Pancreas (tissue), 10 donors: ENCODE measurements at regions not wholly inside any gene's neighbourhood (a gene's known extent, or its start where the extent isn't known, plus 50 kb on each side); places are given as distances from the start of the nearest gene placed in this dataset.

Experiments used
- ATAC-seq, 4 donors: fragments of 200-7000 bp; cut with Tn5 transposase; one replicate each; pipeline versions ENCODE4 v1.8.0 to v1.9.1; 2020; ENCODE audit warnings: mild to moderate bottlenecking in 4 of 4, moderate library complexity in 4 of 4
- DNase-seq, 6 donors: peaks; one replicate each; pipeline ENCODE4 v3.0.0-alpha.2; 2020
- FAIRE-seq: peaks from 2 replicates; lab custom pipeline; 2012; peaks lifted over from hg19 to GRCh38; lab: Jason Lieb, UNC
- H3K27ac ChIP-seq, 4 donors: fragments of 200-600 bp; sonication (generic); 1 replicate in 3 of 4; 2 replicates in 1 of 4; pipeline versions ENCODE4 v1.5.0 to v1.8.0; 2020
- H3K27me3 ChIP-seq, 4 donors: fragments of 200-600 bp; one replicate each; pipeline ENCODE4 v1.8.0; 2021
- H3K36me3 ChIP-seq, 3 donors: fragments of 200-600 bp; sonication (generic) in 1 of 3; one replicate each; pipeline versions ENCODE4 v1.5.0 to v1.8.0; 2020 to 2021
- H3K4me1 ChIP-seq, 3 donors: fragments of 200-600 bp; one replicate each; pipeline ENCODE4 v1.8.0; 2021
- H3K4me3 ChIP-seq, 4 donors: fragments of 200-600 bp; sonication (generic) in 2 of 4; one replicate each; pipeline versions ENCODE4 v1.5.0 to v1.8.0; 2020 to 2021
- H3K9me3 ChIP-seq, 4 donors: fragments of 200-600 bp; one replicate each; pipeline ENCODE4 v1.8.0; 2021
- CTCF ChIP-seq, 4 donors: fragments of 200-600 bp; sonication (generic) in 3 of 4; IDR thresholded peaks; one replicate each; pipeline versions ENCODE4 v1.5.0 to v1.8.0; 2021; ENCODE audit warnings: antibody characterized with exemption in 4 of 4
- WGBS, 2 donors: extraction: QIAGEN DNeasy Blood & Tissue Kit; methylation state at CpG; one replicate each; pipeline ENCODE4 v1.1.7; 2013; 5-methylcytosine and 5-hydroxymethylcytosine counted together
- intact Hi-C, 3 donors: fragments of 100-400 bp; cut with DNase I; formaldehyde crosslinking; loops; one replicate each; pipeline versions ENCODE4 v1.11.1 to v1.14.2; 2022
- donor health status: healthy with polysubstance abuse.
- donor health status: DM: no; HTN: no; CAD: no; lungs with moderate emphysema.
- donor health status: DM: no; HTN: no; CAD: no.
- donor health status: control.
- donor health status: control.
- donor health status: Bipolar disorder and iron deficiency.
- donor health status: DM: yes; HTN: yes; CAD: no.
- donor health status: DM: no; HTN: no; CAD: no.
- donor health status: DM: no; HTN: no; CAD: no.
- donor health status: DM: yes; HTN: yes; CAD: no.

- Histone ChIP-seq H3K4me1 (no peaks in the 10 kb centered on the region), H3K36me3 (no peaks in the 10 kb centered on the region), H3K27ac (no peak overlapping the region), H3K4me3 (no peak overlapping the region), H3K27me3 (no peaks in the 10 kb centered on the region), H3K9me3 (no peaks in the 10 kb centered on the region)
- no peak for FAIRE-seq
- intact Hi-C loops: no loop called here
- no peak for TF ChIP-seq CTCF (IDR thresholded peaks at IDR 0.05)
- 88 to 100% methylated on average over 1 of the region's 1 CpG for WGBS, 2 donors
- DNase-seq: no peak
- ATAC-seq: no peak
These were observed 228.8 kb downstream of the OMA1 start for GRCh38 chr1:58317694-58318093.

- DNase-seq: no peak
These were observed 229.4 kb downstream of the OMA1 start for GRCh38 chr1:58317086-58317485.

GRCh38 chr1:58316141-58316540, 230.4 kb downstream of the OMA1 start:
- Histone ChIP-seq H3K36me3 (no peaks in the 10 kb centered on the region), H3K4me1 (no peaks in the 10 kb centered on the region), H3K9me3 (no peaks in the 10 kb centered on the region), H3K4me3 (no peak overlapping the region), H3K27me3 (no peaks in the 10 kb centered on the region), H3K27ac (no peak overlapping the region)
- no peak for TF ChIP-seq CTCF (IDR thresholded peaks at IDR 0.05)
- ATAC-seq (peak in 3 of 4 donors; percentile 37 to 65 (median 43)), DNase-seq (no peak), FAIRE-seq (no peak)
- intact Hi-C loops: no loop called here

More at GRCh38 chr1:58317086-58317485, 229.4 kb downstream of the OMA1 start:
- FAIRE-seq: no peak
- no peaks in the 10 kb centered on the region for H3K27me3 ChIP-seq
- H3K4me1 ChIP-seq: no peaks in the 10 kb centered on the region
- no peaks in the 10 kb centered on the region for H3K36me3 ChIP-seq
- intact Hi-C loops: no loop called here
- TF ChIP-seq CTCF (IDR thresholded peaks at IDR 0.05): no peak
- no peak overlapping the region for H3K27ac ChIP-seq
- ATAC-seq: no peak
- no peaks in the 10 kb centered on the region for H3K9me3 ChIP-seq
- H3K4me3 ChIP-seq: no peak overlapping the region
- WGBS, 2 donors: 88 to 93% methylated on average over 2 of the region's 2 CpGs

GRCh38 chr1:58312971-58313563, 233.5 kb downstream of the OMA1 start:
- no peak overlapping the region for H3K4me3 ChIP-seq
- DNase-seq (no peak), ATAC-seq (no peak), FAIRE-seq (no peak)
- intact Hi-C loops: no loop called here
- TF ChIP-seq CTCF (IDR thresholded peaks at IDR 0.05): no peak
- H3K27ac ChIP-seq: no peak overlapping the region
- no peaks in the 10 kb centered on the region for H3K36me3 ChIP-seq
- H3K27me3 ChIP-seq: no peaks in the 10 kb centered on the region
- H3K9me3 ChIP-seq: no peaks in the 10 kb centered on the region
- H3K4me1 ChIP-seq: peaks cover 0 to 4% (median 0%) of the 10 kb centered on the region in 3 donors

GRCh38 chr1:58312461-58312860, 234.1 kb downstream of the OMA1 start:
- Histone ChIP-seq H3K27me3 (no peaks in the 10 kb centered on the region), H3K36me3 (no peaks in the 10 kb centered on the region), H3K4me1 (peaks cover 0 to 4% (median 0%) of the 10 kb centered on the region in 3 donors), H3K9me3 (no peaks in the 10 kb centered on the region), H3K27ac (no peak overlapping the region), H3K4me3 (no peak overlapping the region)
- DNase-seq (no peak), FAIRE-seq (no peak), ATAC-seq (no peak)
- no peak for TF ChIP-seq CTCF (IDR thresholded peaks at IDR 0.05)
- intact Hi-C loops: no loop called here
- WGBS, 2 donors: 82 to 91% methylated on average over 4 of the region's 4 CpGs
